ENCODE measurements at regions not wholly inside any gene's neighbourhood (a gene's known extent, or its start where the extent isn't known, plus 50 kb on each side); places are given as distances from the start of the nearest gene placed in this dataset.

DNA sequence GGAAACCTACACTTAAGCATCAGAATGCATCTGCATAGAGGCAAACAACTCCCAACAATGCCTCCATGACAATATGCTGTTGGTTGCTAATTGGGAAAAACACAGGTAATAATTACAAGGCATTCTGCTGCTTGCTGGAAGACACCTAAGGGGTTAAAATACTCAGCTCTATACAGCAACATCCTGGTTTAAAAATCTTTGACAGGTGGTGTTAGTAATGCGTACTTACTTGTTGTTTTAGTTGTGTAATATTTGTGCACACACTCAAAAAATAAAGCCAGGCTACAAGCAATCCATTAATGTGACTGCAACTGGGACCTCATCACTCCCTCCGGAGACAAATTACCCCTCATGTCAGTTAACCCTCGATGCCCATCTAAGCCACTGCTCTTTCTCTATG is 126.3 kb upstream of the ELL2 start:
- H3K36me3 ChIP-seq (ENCODE audit: control insufficient read depth in 2 of 2, insufficient read depth in 1 of 2, low read length in 2 of 2) = no peaks in the 10 kb centered on the region
- no peak overlapping the region for H3K27ac ChIP-seq (ENCODE audit: extremely low read depth, low read depth, low read length)
- TF ChIP-seq, protein P1, sequence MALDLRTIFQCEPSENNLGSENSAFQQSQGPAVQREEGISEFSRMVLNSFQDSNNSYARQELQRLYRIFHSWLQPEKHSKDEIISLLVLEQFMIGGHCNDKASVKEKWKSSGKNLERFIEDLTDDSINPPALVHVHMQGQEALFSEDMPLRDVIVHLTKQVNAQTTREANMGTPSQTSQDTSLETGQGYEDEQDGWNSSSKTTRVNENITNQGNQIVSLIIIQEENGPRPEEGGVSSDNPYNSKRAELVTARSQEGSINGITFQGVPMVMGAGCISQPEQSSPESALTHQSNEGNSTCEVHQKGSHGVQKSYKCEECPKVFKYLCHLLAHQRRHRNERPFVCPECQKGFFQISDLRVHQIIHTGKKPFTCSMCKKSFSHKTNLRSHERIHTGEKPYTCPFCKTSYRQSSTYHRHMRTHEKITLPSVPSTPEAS (tag by site-specific recombination; IDR thresholded peaks at IDR 0.05) = 0 out of 2 replicates have a peak, but pooled peaks have one; percentile 26
- TF ChIP-seq SP7 (tag by site-specific recombination; IDR thresholded peaks at IDR 0.05) (0 out of 2 replicates have a peak, but pooled peaks have one; percentile 36), ZNF292 (tag by site-specific recombination; IDR thresholded peaks at IDR 0.05; ENCODE audit: borderline replicate concordance, low read depth) (no peak)
- no peaks in the 10 kb centered on the region for H3K9me3 ChIP-seq (ENCODE audit: control insufficient read depth, insufficient read depth, low read depth, low read length)
- POLR2A ChIA-PET = no interaction called here
- H3K4me1 ChIP-seq (ENCODE audit: control insufficient read depth, insufficient read depth, low read length) = peaks cover 16% of the 10 kb centered on the region; the same call in 1 of the 2 replicates
- CTCF ChIA-PET = interaction anchor here (0.7 kb wide), 1 partner anchor 149 kb away, joined by 3 read pairs; no protein-coding TSS in a partner anchor
- H3K4me3 ChIP-seq (ENCODE audit: low read depth, low read length) = no peak overlapping the region

DNA sequence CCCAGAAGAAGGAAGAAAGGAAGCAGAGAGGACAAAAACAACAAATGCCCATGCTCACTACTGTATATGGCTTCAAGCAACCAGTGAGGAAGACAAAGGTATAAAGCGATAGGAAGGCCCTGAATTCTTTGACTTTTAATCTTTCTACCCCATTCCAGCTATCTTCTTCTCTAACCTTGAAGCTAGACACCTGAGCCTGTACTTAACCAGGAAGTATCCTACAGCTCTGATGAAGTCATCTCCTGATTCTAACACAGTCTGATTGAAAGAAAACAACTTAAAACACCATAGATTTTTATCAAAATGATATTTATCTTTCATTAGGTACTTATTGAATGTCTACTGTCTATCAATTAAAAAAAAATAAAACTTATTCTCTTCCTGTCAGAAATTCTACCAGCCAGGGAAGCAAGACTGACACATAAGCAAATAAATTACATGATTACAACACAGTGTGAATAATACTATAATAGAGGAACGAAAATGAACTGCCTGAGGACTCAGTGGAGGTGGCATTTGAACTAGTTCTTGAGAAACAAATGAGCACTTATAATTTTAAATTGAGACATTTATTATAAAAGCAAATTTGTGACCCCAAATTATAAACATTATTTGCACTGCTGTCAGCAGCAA is 123.3 kb upstream of the ELL2 start:
- Histone ChIP-seq H3K27ac (ENCODE audit: extremely low read depth, low read depth, low read length) (no peak overlapping the region), H3K4me3 (ENCODE audit: low read depth, low read length) (no peak overlapping the region), H3K4me1 (ENCODE audit: control insufficient read depth, insufficient read depth, low read length) (peaks cover 14% of the 10 kb centered on the region; the same call in 1 of the 2 replicates), H3K9me3 (ENCODE audit: control insufficient read depth, insufficient read depth, low read depth, low read length) (no peaks in the 10 kb centered on the region), H3K36me3 (ENCODE audit: control insufficient read depth in 2 of 2, insufficient read depth in 1 of 2, low read length in 2 of 2) (no peaks in the 10 kb centered on the region)
- CTCF ChIA-PET = no interaction called here
- POLR2A ChIA-PET = no interaction called here
- TF ChIP-seq GLI2 (tag by site-specific recombination; IDR thresholded peaks at IDR 0.05; ENCODE audit: borderline replicate concordance, low read depth) = 0 out of 2 replicates have a peak, but pooled peaks have one; percentile 12
- peak; percentile 34; the same call in 1 of the 2 replicates for TF ChIP-seq KLF10 (tag by site-specific recombination; IDR thresholded peaks at IDR 0.05)
- TF ChIP-seq ZNF558 (tag by site-specific recombination; IDR thresholded peaks at IDR 0.05) = no peak
- peak; percentile 59 for TF ChIP-seq ZNF629 (tag by site-specific recombination; IDR thresholded peaks at IDR 0.05)
- TF ChIP-seq ZNF366 (tag by site-specific recombination; conservative IDR thresholded peaks at IDR 0.05) = peak; percentile 50; the same call in 1 of the 2 replicates
- TF ChIP-seq FEZF1 (tag by site-specific recombination; IDR thresholded peaks at IDR 0.05) = peak; percentile 57
- TF ChIP-seq, protein P2, sequence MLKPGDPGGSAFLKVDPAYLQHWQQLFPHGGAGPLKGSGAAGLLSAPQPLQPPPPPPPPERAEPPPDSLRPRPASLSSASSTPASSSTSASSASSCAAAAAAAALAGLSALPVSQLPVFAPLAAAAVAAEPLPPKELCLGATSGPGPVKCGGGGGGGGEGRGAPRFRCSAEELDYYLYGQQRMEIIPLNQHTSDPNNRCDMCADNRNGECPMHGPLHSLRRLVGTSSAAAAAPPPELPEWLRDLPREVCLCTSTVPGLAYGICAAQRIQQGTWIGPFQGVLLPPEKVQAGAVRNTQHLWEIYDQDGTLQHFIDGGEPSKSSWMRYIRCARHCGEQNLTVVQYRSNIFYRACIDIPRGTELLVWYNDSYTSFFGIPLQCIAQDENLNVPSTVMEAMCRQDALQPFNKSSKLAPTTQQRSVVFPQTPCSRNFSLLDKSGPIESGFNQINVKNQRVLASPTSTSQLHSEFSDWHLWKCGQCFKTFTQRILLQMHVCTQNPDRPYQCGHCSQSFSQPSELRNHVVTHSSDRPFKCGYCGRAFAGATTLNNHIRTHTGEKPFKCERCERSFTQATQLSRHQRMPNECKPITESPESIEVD (tag by site-specific recombination; IDR thresholded peaks at IDR 0.05) = peak; percentile 56; the same call in 1 of the 2 replicates
- TF ChIP-seq ZBTB1 (tag by site-specific recombination; IDR thresholded peaks at IDR 0.05) = 0 out of 2 replicates have a peak, but pooled peaks have one; percentile 5
- TF ChIP-seq, protein P3, sequence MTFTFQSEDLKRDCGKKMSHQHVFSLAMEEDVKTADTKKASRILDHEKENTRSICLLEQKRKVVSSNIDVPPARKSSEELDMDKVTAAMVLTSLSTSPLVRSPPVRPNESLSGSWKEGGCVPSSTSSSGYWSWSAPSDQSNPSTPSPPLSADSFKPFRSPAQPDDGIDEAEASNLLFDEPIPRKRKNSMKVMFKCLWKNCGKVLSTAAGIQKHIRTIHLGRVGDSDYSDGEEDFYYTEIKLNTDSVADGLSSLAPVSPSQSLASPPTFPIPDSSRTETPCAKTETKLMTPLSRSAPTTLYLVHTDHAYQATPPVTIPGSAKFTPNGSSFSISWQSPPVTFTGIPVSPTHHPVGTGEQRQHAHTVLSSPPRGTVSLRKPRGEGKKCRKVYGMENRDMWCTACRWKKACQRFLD (tag by site-specific recombination; IDR thresholded peaks at IDR 0.05) = no peak

DNA sequence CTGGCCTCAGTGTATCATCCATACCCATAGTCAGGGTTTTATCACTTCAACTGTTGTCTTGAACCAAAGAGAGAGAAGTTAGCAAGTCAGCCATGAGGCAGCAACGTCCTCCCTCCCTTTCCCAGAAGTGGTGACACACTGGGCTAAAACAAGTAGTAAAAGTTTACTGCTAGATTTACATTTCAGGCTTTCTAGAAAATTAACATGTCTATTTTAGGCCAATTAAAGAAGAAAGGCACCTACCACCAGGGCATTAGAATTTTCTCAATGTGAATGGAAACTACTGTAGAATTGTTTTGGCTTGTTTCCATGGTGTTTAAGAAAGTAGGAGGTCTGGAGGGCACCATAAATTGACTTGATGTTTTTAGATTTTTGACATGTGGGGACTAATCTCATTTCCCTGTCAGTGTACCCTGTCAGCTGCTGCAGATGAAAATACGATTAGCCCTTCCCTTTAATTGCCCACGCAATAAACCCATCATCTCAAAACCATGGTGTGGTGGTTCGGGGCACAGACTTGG is 121.8 kb upstream of the ELL2 start:
- ChIA-PET CTCF (no interaction called here), POLR2A (no interaction called here)
- H3K36me3 ChIP-seq (ENCODE audit: control insufficient read depth in 2 of 2, insufficient read depth in 1 of 2, low read length in 2 of 2) = no peaks in the 10 kb centered on the region
- peaks cover 14% of the 10 kb centered on the region; the same call in 1 of the 2 replicates for H3K4me1 ChIP-seq (ENCODE audit: control insufficient read depth, insufficient read depth, low read length)
- no peak overlapping the region for H3K27ac ChIP-seq (ENCODE audit: extremely low read depth, low read depth, low read length)
- no peaks in the 10 kb centered on the region for H3K9me3 ChIP-seq (ENCODE audit: control insufficient read depth, insufficient read depth, low read depth, low read length)
- no peak overlapping the region for H3K4me3 ChIP-seq (ENCODE audit: low read depth, low read length)
- TF ChIP-seq ZNF133 (tag by site-specific recombination; IDR thresholded peaks at IDR 0.05) (no peak), ZSCAN30 (tag by site-specific recombination; IDR thresholded peaks at IDR 0.05) (peak; percentile 68; the same call in 1 of the 2 replicates), ZEB2 (tag by site-specific recombination; IDR thresholded peaks at IDR 0.05) (peak; percentile 80), HOXA7 (CRISPR knock-in tag; IDR thresholded peaks at IDR 0.05; ENCODE audit: borderline replicate concordance) (no peak), SCRT2 (tag by site-specific recombination; IDR thresholded peaks at IDR 0.05) (no peak), ZNF157 (tag by site-specific recombination; IDR thresholded peaks at IDR 0.05) (no peak), ZNF626 (tag by site-specific recombination; IDR thresholded peaks at IDR 0.05) (no peak)
- TF ChIP-seq, protein P4, sequence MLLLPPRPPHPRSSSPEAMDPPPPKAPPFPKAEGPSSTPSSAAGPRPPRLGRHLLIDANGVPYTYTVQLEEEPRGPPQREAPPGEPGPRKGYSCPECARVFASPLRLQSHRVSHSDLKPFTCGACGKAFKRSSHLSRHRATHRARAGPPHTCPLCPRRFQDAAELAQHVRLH (tag by site-specific recombination; IDR thresholded peaks at IDR 0.05) = peak; percentile 96; the same call in 1 of the 2 replicates
- TF ChIP-seq, protein P5, sequence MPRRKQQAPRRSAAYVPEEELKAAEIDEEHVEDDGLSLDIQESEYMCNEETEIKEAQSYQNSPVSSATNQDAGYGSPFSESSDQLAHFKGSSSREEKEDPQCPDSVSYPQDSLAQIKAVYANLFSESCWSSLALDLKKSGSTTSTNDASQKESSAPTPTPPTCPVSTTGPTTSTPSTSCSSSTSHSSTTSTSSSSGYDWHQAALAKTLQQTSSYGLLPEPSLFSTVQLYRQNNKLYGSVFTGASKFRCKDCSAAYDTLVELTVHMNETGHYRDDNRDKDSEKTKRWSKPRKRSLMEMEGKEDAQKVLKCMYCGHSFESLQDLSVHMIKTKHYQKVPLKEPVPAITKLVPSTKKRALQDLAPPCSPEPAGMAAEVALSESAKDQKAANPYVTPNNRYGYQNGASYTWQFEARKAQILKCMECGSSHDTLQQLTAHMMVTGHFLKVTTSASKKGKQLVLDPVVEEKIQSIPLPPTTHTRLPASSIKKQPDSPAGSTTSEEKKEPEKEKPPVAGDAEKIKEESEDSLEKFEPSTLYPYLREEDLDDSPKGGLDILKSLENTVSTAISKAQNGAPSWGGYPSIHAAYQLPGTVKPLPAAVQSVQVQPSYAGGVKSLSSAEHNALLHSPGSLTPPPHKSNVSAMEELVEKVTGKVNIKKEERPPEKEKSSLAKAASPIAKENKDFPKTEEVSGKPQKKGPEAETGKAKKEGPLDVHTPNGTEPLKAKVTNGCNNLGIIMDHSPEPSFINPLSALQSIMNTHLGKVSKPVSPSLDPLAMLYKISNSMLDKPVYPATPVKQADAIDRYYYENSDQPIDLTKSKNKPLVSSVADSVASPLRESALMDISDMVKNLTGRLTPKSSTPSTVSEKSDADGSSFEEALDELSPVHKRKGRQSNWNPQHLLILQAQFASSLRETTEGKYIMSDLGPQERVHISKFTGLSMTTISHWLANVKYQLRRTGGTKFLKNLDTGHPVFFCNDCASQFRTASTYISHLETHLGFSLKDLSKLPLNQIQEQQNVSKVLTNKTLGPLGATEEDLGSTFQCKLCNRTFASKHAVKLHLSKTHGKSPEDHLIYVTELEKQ (tag by site-specific recombination; IDR thresholded peaks at IDR 0.05; ENCODE audit: borderline replicate concordance) = peak; percentile 70; the same call in 1 of the 2 replicates
